Peyer's patch (tissue), 4 donors: ENCODE measurements at regions not wholly inside any gene's neighbourhood (a gene's known extent, or its start where the extent isn't known, plus 50 kb on each side); places are given as distances from the start of the nearest gene placed in this dataset.

Experiments
- POLR2A ChIP-seq, 2 donors: fragments of 450-650 bp; IDR thresholded peaks; one replicate each; pipeline ENCODE4 v1.5.1; 2017; ENCODE audit warnings: antibody characterized with exemption in 2 of 2, mild to moderate bottlenecking in 2 of 2, moderate library complexity in 2 of 2
- TF ChIP-seq, protein P1 (sequence below), 6 experiments: fragments of 450-650 bp in 4 of 6; fragments of 200-600 bp in 2 of 6; sonication (generic) in 1 of 6; IDR thresholded peaks; one replicate each; pipeline ENCODE4 v1.5.1; 2017 to 2019; ENCODE audit warnings: antibody characterized with exemption in 6 of 6, mild to moderate bottlenecking in 3 of 6, moderate library complexity in 1 of 6

- TF ChIP-seq, protein P1, sequence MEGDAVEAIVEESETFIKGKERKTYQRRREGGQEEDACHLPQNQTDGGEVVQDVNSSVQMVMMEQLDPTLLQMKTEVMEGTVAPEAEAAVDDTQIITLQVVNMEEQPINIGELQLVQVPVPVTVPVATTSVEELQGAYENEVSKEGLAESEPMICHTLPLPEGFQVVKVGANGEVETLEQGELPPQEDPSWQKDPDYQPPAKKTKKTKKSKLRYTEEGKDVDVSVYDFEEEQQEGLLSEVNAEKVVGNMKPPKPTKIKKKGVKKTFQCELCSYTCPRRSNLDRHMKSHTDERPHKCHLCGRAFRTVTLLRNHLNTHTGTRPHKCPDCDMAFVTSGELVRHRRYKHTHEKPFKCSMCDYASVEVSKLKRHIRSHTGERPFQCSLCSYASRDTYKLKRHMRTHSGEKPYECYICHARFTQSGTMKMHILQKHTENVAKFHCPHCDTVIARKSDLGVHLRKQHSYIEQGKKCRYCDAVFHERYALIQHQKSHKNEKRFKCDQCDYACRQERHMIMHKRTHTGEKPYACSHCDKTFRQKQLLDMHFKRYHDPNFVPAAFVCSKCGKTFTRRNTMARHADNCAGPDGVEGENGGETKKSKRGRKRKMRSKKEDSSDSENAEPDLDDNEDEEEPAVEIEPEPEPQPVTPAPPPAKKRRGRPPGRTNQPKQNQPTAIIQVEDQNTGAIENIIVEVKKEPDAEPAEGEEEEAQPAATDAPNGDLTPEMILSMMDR (IDR thresholded peaks at IDR 0.05), result no peak
- TF ChIP-seq POLR2A (IDR thresholded peaks at IDR 0.05), result no peak
These were observed 265.7 kb downstream of the ZNF536 start for GRCh38 chr19:30637926-30638325.
